ENCODE measurements at regions not wholly inside any gene's neighbourhood (a gene's known extent, or its start where the extent isn't known, plus 50 kb on each side); places are given as distances from the start of the nearest gene placed in this dataset.

DNA sequence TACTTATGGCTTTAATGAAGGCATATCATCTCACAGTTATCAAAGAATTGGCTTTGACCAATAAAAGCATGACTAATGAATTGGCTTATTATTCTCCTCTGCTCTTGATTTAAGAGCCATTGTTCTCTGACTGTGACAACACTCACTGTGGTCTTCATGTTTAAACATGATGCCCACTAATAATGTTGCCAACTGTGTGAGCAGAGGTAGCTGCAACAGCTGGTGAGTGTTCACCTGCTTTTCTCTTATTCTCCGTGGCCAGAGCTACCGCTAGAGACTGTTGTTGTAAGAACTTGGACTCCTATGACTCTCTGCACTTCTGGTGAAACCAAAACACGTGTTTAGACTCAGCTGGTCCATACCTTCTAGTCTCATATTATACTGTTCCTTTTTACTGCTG is 335.9 kb downstream of the XPNPEP1 start:
- no peak for TF ChIP-seq CTCF (tag by site-specific recombination; IDR thresholded peaks at IDR 0.05)
- no peak for TF ChIP-seq ZNF792 (tag by site-specific recombination; IDR thresholded peaks at IDR 0.05)
- TF ChIP-seq YY1 (tag by site-specific recombination; IDR thresholded peaks at IDR 0.05), result no peak
- no peak for TF ChIP-seq GLI4 (tag by site-specific recombination; IDR thresholded peaks at IDR 0.05)
